CD4-positive, CD25-positive, alpha-beta regulatory T cell (primary cell): ENCODE measurements at regions not wholly inside any gene's neighbourhood (a gene's known extent, or its start where the extent isn't known, plus 50 kb on each side); places are given as distances from the start of the nearest gene placed in this dataset.
"Not testable (repeated sequence)": the region's sequence is repeated elsewhere in the genome, so short reads cannot be mapped to it uniquely, and the experiment has no call there.

Experiments used
- ATAC-seq, 2 donors: fragments of 150-1000 bp; cut with Tn5 transposase; one replicate each; pipeline ENCODE4 v1.10.0; 2021; ENCODE audit warnings: low read depth in 2 of 2, moderate number of reproducible peaks in 2 of 2, moderate library complexity in 1 of 2
- DNase-seq, 3 donors: peaks; one replicate each; pipeline versions ENCODE4 v3.0.0 to v3.0.0-alpha.2; 2012 to 2022; ENCODE audit warnings: mixed read lengths in 1 of 3
- H3K27ac ChIP-seq: one replicate; pipeline ENCODE4 v1.7.0; 2013; ENCODE audit warnings: mild to moderate bottlenecking, low read length; ENCODE audit not compliant: insufficient read depth, poor library complexity, severe bottlenecking
- H3K27me3 ChIP-seq: one replicate; pipeline ENCODE4 v1.7.0; 2013; ENCODE audit warnings: low read length; ENCODE audit not compliant: control insufficient read depth, insufficient read depth
- H3K36me3 ChIP-seq: one replicate; pipeline ENCODE4 v1.7.0; 2013; ENCODE audit warnings: mild to moderate bottlenecking, low read length, moderate library complexity; ENCODE audit not compliant: control insufficient read depth, insufficient read depth
- H3K4me1 ChIP-seq: 2 replicates; pipeline ENCODE4 v1.7.0; 2013; ENCODE audit warnings: mild to moderate bottlenecking, low read length; ENCODE audit not compliant: insufficient read depth, control insufficient read depth, poor library complexity, severe bottlenecking
- H3K4me3 ChIP-seq: one replicate; pipeline ENCODE4 v1.7.0; 2013; ENCODE audit warnings: low read depth, mild to moderate bottlenecking, low read length, moderate library complexity
- H3K9me3 ChIP-seq, 2 experiments: 1 replicate in 1 of 2; 2 replicates in 1 of 2; pipeline ENCODE4 v1.7.0; 2013; ENCODE audit warnings: low read length in 2 of 2, mild to moderate bottlenecking in 1 of 2, moderate library complexity in 1 of 2; ENCODE audit not compliant: control insufficient read depth in 2 of 2
- H3K27ac Mint-ChIP-seq, 3 donors: one replicate each; pipeline ENCODE4 v1.8.0; 2020 to 2022; ENCODE audit warnings: mild to moderate bottlenecking in 3 of 3, mixed read lengths in 3 of 3, moderate library complexity in 2 of 3
- H3K27me3 Mint-ChIP-seq: one replicate; pipeline ENCODE4 v1.8.0; 2022; ENCODE audit warnings: mild to moderate bottlenecking, mixed read lengths
- H3K36me3 Mint-ChIP-seq: one replicate; pipeline ENCODE4 v1.8.0; 2020; ENCODE audit warnings: mixed read lengths
- H3K4me1 Mint-ChIP-seq, 4 donors: one replicate each; pipeline ENCODE4 v1.8.0; 2020 to 2022; ENCODE audit warnings: mixed read lengths in 4 of 4, mild to moderate bottlenecking in 1 of 4
- H3K4me3 Mint-ChIP-seq, 4 donors: one replicate each; pipeline ENCODE4 v1.8.0; 2020 to 2022; ENCODE audit warnings: mild to moderate bottlenecking in 4 of 4, mixed read lengths in 4 of 4, moderate library complexity in 3 of 4
- H3K9me3 Mint-ChIP-seq, 7 donors: one replicate each; pipeline ENCODE4 v1.8.0; 2020 to 2022; ENCODE audit warnings: mixed read lengths in 7 of 7, mild to moderate bottlenecking in 3 of 7, moderate library complexity in 2 of 7

DNA sequence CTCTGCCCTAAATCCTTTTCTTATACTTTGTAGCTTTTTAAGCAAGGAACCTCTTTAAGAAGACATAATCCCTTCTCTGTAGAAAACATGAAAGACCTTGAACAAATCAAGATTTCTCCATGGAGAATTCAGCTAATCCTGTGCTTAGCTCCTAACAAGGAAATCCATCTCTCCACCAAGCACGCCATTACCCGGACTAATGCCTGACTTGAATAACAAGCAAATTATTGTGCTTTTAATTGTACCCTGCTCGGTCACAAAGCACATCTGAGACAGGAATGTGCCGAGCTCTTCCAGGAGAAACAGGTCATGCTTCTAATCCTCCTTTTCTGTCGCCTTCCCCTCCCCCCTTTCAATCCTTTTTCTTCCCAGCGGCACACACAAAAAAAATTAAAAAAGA lies 141.3 kb downstream of the PSAT1 start:
- Mint-ChIP-seq H3K27me3 (peaks cover 20% of the 10 kb centered on the region), H3K9me3 (no peaks in the 10 kb centered on the region), H3K27ac (no peak overlapping the region), H3K36me3 (no peaks in the 10 kb centered on the region), H3K4me1 (peaks cover 0 to 6% (median 5%) of the 10 kb centered on the region in 4 donors), H3K4me3 (no peak overlapping the region)
- H3K36me3 ChIP-seq, result no peaks in the 10 kb centered on the region
- DNase-seq (no peak), ATAC-seq (no peak)
- no peaks in the 10 kb centered on the region for H3K9me3 ChIP-seq
- no peak overlapping the region for H3K27ac ChIP-seq
- peaks cover 3% of the 10 kb centered on the region for H3K4me1 ChIP-seq
- H3K27me3 ChIP-seq, result no peaks in the 10 kb centered on the region
- H3K4me3 ChIP-seq, result no peak overlapping the region

- peaks cover 20% of the 10 kb centered on the region for H3K27me3 Mint-ChIP-seq
- Histone ChIP-seq H3K4me3 (no peak overlapping the region), H3K36me3 (no peaks in the 10 kb centered on the region), H3K9me3 (no peaks in the 10 kb centered on the region), H3K27me3 (no peaks in the 10 kb centered on the region), H3K27ac (no peak overlapping the region), H3K4me1 (peaks cover 3% of the 10 kb centered on the region)
- no peak overlapping the region for H3K4me3 Mint-ChIP-seq
- no peaks in the 10 kb centered on the region for H3K9me3 Mint-ChIP-seq
- H3K27ac Mint-ChIP-seq, result peak overlapping the region in 1 of 3 donors; percentile 32
- peaks cover 0 to 6% (median 5%) of the 10 kb centered on the region in 4 donors for H3K4me1 Mint-ChIP-seq
- no peak for DNase-seq
- no peak for ATAC-seq
- H3K36me3 Mint-ChIP-seq, result no peaks in the 10 kb centered on the region
Observed at GRCh38 chr9:78438780-78439179, 141.9 kb downstream of the PSAT1 start.

GRCh38 chr9:78439190-78439865 lies 142.4 kb downstream of the PSAT1 start:
- no peaks in the 10 kb centered on the region for H3K9me3 Mint-ChIP-seq
- no peak overlapping the region for H3K27ac ChIP-seq
- no peak overlapping the region for H3K4me3 Mint-ChIP-seq
- no peak overlapping the region for H3K27ac Mint-ChIP-seq
- H3K4me1 Mint-ChIP-seq, result peaks cover 0 to 6% (median 5%) of the 10 kb centered on the region in 4 donors
- no peaks in the 10 kb centered on the region for H3K36me3 ChIP-seq
- ATAC-seq (peak in 1 of 2 donors; percentile 72), DNase-seq (peak; percentile 31 to 72 (median 58))
- H3K9me3 ChIP-seq, result no peaks in the 10 kb centered on the region
- no peaks in the 10 kb centered on the region for H3K27me3 ChIP-seq
- peaks cover 3% of the 10 kb centered on the region for H3K4me1 ChIP-seq
- peaks cover 20% of the 10 kb centered on the region for H3K27me3 Mint-ChIP-seq
- no peaks in the 10 kb centered on the region for H3K36me3 Mint-ChIP-seq
- no peak overlapping the region for H3K4me3 ChIP-seq

DNA sequence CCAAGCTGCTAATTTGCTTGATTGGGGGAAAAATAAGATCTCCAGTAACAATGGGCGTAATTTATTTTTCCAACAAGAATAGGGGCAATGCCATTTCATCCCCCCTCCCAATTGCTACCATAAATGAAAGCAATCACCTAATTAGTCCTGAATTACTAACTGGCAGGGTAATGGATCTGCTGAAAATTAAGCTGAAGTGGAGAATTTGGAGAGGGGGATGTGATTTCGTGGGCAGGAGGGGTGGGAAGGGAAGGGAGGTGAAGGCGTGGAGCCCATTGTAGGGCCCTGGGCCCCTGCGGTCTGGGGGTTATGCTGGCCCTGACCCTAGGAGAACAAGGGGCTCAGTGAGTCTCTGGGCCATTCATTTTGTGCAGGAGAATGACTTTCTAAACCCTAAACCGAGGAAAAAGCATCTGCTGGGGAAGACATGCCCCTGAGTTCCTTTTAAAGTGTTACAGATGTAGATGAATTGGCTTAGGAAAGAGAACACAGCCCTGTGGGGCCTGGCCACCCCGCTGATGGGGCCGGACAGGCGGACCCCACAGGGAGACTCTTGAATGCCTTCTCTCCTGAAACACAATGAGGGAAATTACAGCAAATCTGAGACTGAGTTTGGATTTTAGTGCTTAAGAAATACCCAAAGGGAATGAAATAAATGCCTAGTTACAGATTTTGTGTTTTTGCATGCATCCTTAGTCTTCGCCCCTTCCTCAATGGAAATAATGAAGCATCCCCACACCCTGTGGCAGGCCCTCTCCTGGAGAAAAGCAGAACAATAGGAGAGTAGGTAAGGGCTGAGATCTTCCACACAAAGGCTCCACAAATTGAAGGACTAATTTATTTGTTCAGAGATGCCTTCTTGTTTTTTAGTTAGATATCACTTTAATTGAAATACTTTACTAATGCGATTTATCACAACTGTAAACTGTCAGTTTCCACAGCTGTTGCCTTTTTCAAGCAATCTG lies 143.2 kb downstream of the PSAT1 start:
- H3K36me3 Mint-ChIP-seq, result no peaks in the 10 kb centered on the region
- Histone ChIP-seq H3K4me3 (no peak overlapping the region), H3K4me1 (peaks cover 3% of the 10 kb centered on the region), H3K36me3 (no peaks in the 10 kb centered on the region), H3K9me3 (no peaks in the 10 kb centered on the region), H3K27me3 (no peaks in the 10 kb centered on the region), H3K27ac (no peak overlapping the region)
- no peak overlapping the region for H3K27ac Mint-ChIP-seq
- H3K4me3 Mint-ChIP-seq, result no peak overlapping the region
- DNase-seq, result no peak
- H3K9me3 Mint-ChIP-seq, result no peaks in the 10 kb centered on the region
- ATAC-seq, result no peak
- peaks cover 20% of the 10 kb centered on the region for H3K27me3 Mint-ChIP-seq
- peaks cover 0 to 6% (median 5%) of the 10 kb centered on the region in 4 donors for H3K4me1 Mint-ChIP-seq

- Histone ChIP-seq H3K4me3 (no peak overlapping the region), H3K4me1 (peaks cover 3% of the 10 kb centered on the region), H3K27ac (no peak overlapping the region), H3K9me3 (no peaks in the 10 kb centered on the region), H3K36me3 (no peaks in the 10 kb centered on the region), H3K27me3 (no peaks in the 10 kb centered on the region)
- H3K27ac Mint-ChIP-seq, result no peak overlapping the region
- ATAC-seq (no peak), DNase-seq (no peak)
- H3K4me3 Mint-ChIP-seq, result no peak overlapping the region
- no peaks in the 10 kb centered on the region for H3K36me3 Mint-ChIP-seq
- peaks cover 16% of the 10 kb centered on the region for H3K27me3 Mint-ChIP-seq
- peaks cover 0 to 6% (median 5%) of the 10 kb centered on the region in 4 donors for H3K4me1 Mint-ChIP-seq
- no peaks in the 10 kb centered on the region for H3K9me3 Mint-ChIP-seq
Observed at GRCh38 chr9:78441396-78441795, 144.5 kb downstream of the PSAT1 start.

GRCh38 chr9:78441822-78442431 lies 145.0 kb downstream of the PSAT1 start:
- H3K9me3 Mint-ChIP-seq, result no peaks in the 10 kb centered on the region
- ATAC-seq (no peak), DNase-seq (no peak)
- peaks cover 16% of the 10 kb centered on the region for H3K27me3 Mint-ChIP-seq
- H3K27ac ChIP-seq, result no peak overlapping the region
- H3K4me3 ChIP-seq, result no peak overlapping the region
- no peaks in the 10 kb centered on the region for H3K9me3 ChIP-seq
- no peaks in the 10 kb centered on the region for H3K36me3 Mint-ChIP-seq
- H3K27me3 ChIP-seq, result no peaks in the 10 kb centered on the region
- H3K36me3 ChIP-seq, result no peaks in the 10 kb centered on the region
- H3K4me1 ChIP-seq, result peaks cover 3% of the 10 kb centered on the region
- H3K4me1 Mint-ChIP-seq, result peaks cover 0 to 6% (median 5%) of the 10 kb centered on the region in 4 donors
- H3K4me3 Mint-ChIP-seq, result no peak overlapping the region
- H3K27ac Mint-ChIP-seq, result no peak overlapping the region

GRCh38 chr9:78442577-78442976 lies 145.7 kb downstream of the PSAT1 start:
- not testable (repeated sequence) for H3K4me1 ChIP-seq, H3K4me1 Mint-ChIP-seq, H3K27me3 ChIP-seq, ATAC-seq, H3K36me3 ChIP-seq, H3K36me3 Mint-ChIP-seq, DNase-seq, H3K27ac Mint-ChIP-seq, H3K9me3 ChIP-seq, H3K9me3 Mint-ChIP-seq, H3K4me3 ChIP-seq, H3K4me3 Mint-ChIP-seq, H3K27ac ChIP-seq
- H3K27me3 Mint-ChIP-seq, result peaks cover 14% of the 10 kb centered on the region
